Testis (tissue), 2 donors: ENCODE measurements at regions not wholly inside any gene's neighbourhood (a gene's known extent, or its start where the extent isn't known, plus 50 kb on each side); places are given as distances from the start of the nearest gene placed in this dataset.

Experiments
- DNase-seq: peaks from one replicate; pipeline ENCODE4 v3.0.0-alpha.2; 2019
- H3K27ac ChIP-seq, 2 donors: fragments of 200-600 bp; sonication (generic); one replicate each; pipeline ENCODE4 v1.5.1; 2019
- H3K27me3 ChIP-seq: fragments of 200-600 bp; sonication (generic); one replicate; pipeline ENCODE4 v1.5.1; 2019
- H3K36me3 ChIP-seq: fragments of 200-600 bp; sonication (generic); one replicate; pipeline ENCODE4 v1.5.1; 2017; ENCODE audit warnings: low read depth; ENCODE audit errors: missing control alignments
- H3K4me1 ChIP-seq: fragments of 200-600 bp; sonication (generic); one replicate; pipeline ENCODE4 v1.5.1; 2019
- H3K4me3 ChIP-seq, 2 donors: fragments of 200-600 bp; sonication (generic); one replicate each; pipeline ENCODE4 v1.5.1; 2017 to 2019
- H3K9me3 ChIP-seq: fragments of 200-600 bp; sonication (generic); one replicate; pipeline ENCODE4 v1.5.1; 2017
- CTCF ChIP-seq, 3 experiments: fragments of 450-650 bp in 2 of 3; fragments of 200-600 bp in 1 of 3; sonication (generic) in 1 of 3; IDR thresholded peaks; one replicate each; pipeline ENCODE4 v1.5.1; 2016 to 2019; ENCODE audit warnings: antibody characterized with exemption in 3 of 3, mild to moderate bottlenecking in 2 of 3, moderate library complexity in 1 of 3
- POLR2A ChIP-seq: fragments of 450-650 bp; IDR thresholded peaks from one replicate; pipeline ENCODE4 v1.6.1; 2017; ENCODE audit warnings: antibody characterized with exemption, mild to moderate bottlenecking, moderate library complexity
- WGBS, 2 donors: methylation state at CpG; one replicate each; pipeline ENCODE4 v1.1.5; 2018; 5-methylcytosine and 5-hydroxymethylcytosine counted together
- intact Hi-C: fragments of 100-400 bp; cut with DNase I; formaldehyde crosslinking; loops from one replicate; pipeline ENCODE4 v1.15.1; 2023; ENCODE audit warnings: low total_unique reads

DNA sequence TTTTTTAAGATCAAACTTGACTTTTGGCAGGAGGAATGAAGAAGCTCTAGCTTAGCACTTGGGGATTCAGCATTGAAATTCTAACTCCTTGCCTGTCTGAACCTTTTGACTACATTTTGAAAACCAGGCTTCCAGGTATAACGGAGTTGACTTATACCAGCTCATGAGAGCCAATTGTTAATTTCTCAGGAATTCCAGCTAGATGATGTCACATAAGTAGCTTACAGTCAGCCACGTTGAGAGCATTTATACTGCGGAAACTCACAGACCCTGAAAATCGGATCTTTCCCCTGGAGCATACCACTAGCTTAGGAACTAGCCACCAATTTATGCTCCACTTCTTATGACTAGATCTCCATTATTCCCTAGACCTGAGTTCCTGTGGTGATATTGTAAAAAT, 321.4 kb upstream of the DPH6 start:
- whole genome bisulfite sequencing, 2 donors = 84 to 92% methylated on average over 4 of the region's 4 CpGs
- Histone ChIP-seq H3K27me3 (no peaks in the 10 kb centered on the region), H3K4me3 (no peak overlapping the region), H3K9me3 (no peaks in the 10 kb centered on the region), H3K4me1 (no peaks in the 10 kb centered on the region), H3K36me3 (no peaks in the 10 kb centered on the region), H3K27ac (no peak overlapping the region)
- intact Hi-C loops = no loop called here
- TF ChIP-seq CTCF (IDR thresholded peaks at IDR 0.05) (no peak), POLR2A (no peak)
- no peak for DNase-seq

- H3K27ac ChIP-seq = no peak overlapping the region
- no peak for DNase-seq
- 93 to 100% methylated on average over 1 of the region's 1 CpG for WGBS, 2 donors
- no peak overlapping the region for H3K4me3 ChIP-seq
- H3K36me3 ChIP-seq = no peaks in the 10 kb centered on the region
- TF ChIP-seq CTCF (IDR thresholded peaks at IDR 0.05) (no peak), POLR2A (no peak)
- no peaks in the 10 kb centered on the region for H3K27me3 ChIP-seq
- no peaks in the 10 kb centered on the region for H3K9me3 ChIP-seq
- intact Hi-C loops = no loop called here
- no peaks in the 10 kb centered on the region for H3K4me1 ChIP-seq
Measured at GRCh38 chr15:35871282-35871681, 325.3 kb upstream of the DPH6 start.

DNA sequence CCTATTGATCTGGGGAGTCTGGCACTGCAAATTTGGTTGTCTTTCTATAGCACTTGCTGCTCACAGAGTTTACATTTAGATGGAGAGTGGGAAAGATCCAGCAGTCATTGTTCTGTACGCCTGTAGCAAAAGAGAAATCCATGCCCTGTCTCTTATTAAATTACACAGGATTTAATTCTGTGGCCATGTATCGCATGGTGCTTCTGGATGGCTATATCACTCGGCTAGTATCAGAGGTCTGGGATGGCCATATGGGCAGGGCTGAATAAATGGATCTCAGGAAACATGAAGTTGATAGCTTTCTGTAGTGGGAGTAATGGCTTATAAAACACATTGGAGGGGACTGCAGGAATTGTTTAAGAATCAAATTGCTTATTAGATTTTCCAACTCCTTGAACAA, 325.8 kb upstream of the DPH6 start:
- no peak overlapping the region for H3K4me3 ChIP-seq
- TF ChIP-seq CTCF (IDR thresholded peaks at IDR 0.05) (no peak), POLR2A (no peak)
- H3K27me3 ChIP-seq = no peaks in the 10 kb centered on the region
- no peak for DNase-seq
- intact Hi-C loops = no loop called here
- no peaks in the 10 kb centered on the region for H3K36me3 ChIP-seq
- H3K27ac ChIP-seq = no peak overlapping the region
- 89 to 98% methylated on average over 3 of the region's 3 CpGs for WGBS, 2 donors
- H3K9me3 ChIP-seq = no peaks in the 10 kb centered on the region
- no peaks in the 10 kb centered on the region for H3K4me1 ChIP-seq

GRCh38 chr15:35872577-35872976, 326.6 kb upstream of the DPH6 start:
- Histone ChIP-seq H3K9me3 (no peaks in the 10 kb centered on the region), H3K27ac (no peak overlapping the region), H3K4me1 (no peaks in the 10 kb centered on the region), H3K27me3 (no peaks in the 10 kb centered on the region), H3K4me3 (no peak overlapping the region), H3K36me3 (no peaks in the 10 kb centered on the region)
- no peak for DNase-seq
- no peak for TF ChIP-seq CTCF (IDR thresholded peaks at IDR 0.05)
- no peak for TF ChIP-seq POLR2A
- intact Hi-C loops = no loop called here

DNA sequence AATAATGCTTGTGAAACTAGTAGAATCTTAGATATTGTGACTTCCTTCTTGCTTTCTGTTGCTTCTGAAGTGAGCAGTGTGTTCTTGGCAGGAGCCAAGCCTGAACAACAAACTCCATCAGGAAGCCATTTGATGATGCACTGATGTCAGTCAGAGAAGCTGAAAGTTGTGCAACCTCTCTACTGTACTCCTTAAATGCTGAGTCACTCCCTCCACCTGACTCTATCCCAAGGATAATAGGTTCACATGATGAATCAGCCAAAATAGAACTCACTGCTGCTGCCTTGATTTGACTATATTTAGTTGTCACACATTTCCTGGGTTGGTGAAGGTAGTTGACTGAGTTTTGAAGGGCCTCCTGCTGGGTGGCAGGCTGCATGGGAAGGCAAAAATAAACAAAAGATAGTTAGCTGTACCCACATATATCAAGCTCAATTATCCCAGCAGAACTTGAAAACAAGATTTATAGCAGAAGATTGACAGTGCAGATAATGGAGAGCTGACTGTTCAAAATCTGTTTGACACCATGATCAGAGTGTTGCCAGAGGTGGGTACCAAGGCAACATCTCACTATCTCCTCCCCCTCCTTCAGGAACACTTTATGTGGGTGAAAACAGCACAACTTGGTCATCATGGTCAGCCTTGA, 328.4 kb upstream of the DPH6 start:
- H3K4me3 ChIP-seq = no peak overlapping the region
- no peaks in the 10 kb centered on the region for H3K27me3 ChIP-seq
- no peaks in the 10 kb centered on the region for H3K4me1 ChIP-seq
- H3K9me3 ChIP-seq = no peaks in the 10 kb centered on the region
- H3K27ac ChIP-seq = no peak overlapping the region
- intact Hi-C loops = no loop called here
- DNase-seq = no peak
- no peaks in the 10 kb centered on the region for H3K36me3 ChIP-seq
- TF ChIP-seq CTCF (IDR thresholded peaks at IDR 0.05) = no peak
- no peak for TF ChIP-seq POLR2A
